Stomach (tissue), 4 donors: ENCODE measurements at regions not wholly inside any gene's neighbourhood (a gene's known extent, or its start where the extent isn't known, plus 50 kb on each side); places are given as distances from the start of the nearest gene placed in this dataset.

Experiments
- EP300 ChIP-seq: sonication (generic); formaldehyde crosslinking; IDR thresholded peaks from one replicate; pipeline ENCODE4 v1.6.1; 2017; ENCODE audit warnings: antibody characterized with exemption
- POLR2A ChIP-seq, 4 donors: fragments of 450-650 bp; IDR thresholded peaks; one replicate each; pipeline ENCODE4 v1.6.1; 2016; ENCODE audit warnings: antibody characterized with exemption in 4 of 4, control low read depth in 2 of 4, mild to moderate bottlenecking in 1 of 4, moderate library complexity in 1 of 4
- POLR2AphosphoS5 ChIP-seq, 3 donors: sonication (generic); formaldehyde crosslinking; IDR thresholded peaks; one replicate each; pipeline ENCODE4 v1.6.1; 2016; ENCODE audit warnings: antibody characterized with exemption in 3 of 3
- TF ChIP-seq, protein P1 (sequence below), 7 experiments: fragments of 450-650 bp in 4 of 7; fragments of 200-600 bp in 3 of 7; sonication (generic) in 3 of 7; IDR thresholded peaks; one replicate each; pipeline ENCODE4 v1.5.1; 2016 to 2019; ENCODE audit warnings: antibody characterized with exemption in 7 of 7, control low read depth in 2 of 7, mild to moderate bottlenecking in 1 of 7

DNA sequence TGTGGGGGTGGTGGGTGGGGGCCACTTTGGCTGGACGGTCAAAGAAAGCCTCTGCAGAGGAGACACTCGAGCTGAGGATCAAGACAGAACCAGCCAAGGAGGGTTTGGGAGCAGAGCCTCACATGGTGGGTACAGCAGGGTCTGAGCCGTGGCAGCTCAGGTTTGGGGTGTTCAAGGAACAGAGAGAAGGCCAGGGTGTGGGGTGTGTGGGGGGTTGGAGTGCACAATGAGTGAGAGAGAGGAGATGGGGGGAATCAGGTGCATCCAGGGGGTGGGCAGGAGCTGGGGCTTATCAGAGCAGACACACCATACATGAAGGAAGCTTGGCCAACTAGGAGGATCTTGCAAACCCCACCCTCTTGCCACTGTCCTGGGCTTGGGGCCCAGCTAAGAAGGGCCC lies 140.0 kb downstream of the NSG2 start:
- TF ChIP-seq POLR2A (IDR thresholded peaks at IDR 0.05) (no peak), POLR2AphosphoS5 (IDR thresholded peaks at IDR 0.05) (no peak), EP300 (no peak)
- TF ChIP-seq, protein P1, sequence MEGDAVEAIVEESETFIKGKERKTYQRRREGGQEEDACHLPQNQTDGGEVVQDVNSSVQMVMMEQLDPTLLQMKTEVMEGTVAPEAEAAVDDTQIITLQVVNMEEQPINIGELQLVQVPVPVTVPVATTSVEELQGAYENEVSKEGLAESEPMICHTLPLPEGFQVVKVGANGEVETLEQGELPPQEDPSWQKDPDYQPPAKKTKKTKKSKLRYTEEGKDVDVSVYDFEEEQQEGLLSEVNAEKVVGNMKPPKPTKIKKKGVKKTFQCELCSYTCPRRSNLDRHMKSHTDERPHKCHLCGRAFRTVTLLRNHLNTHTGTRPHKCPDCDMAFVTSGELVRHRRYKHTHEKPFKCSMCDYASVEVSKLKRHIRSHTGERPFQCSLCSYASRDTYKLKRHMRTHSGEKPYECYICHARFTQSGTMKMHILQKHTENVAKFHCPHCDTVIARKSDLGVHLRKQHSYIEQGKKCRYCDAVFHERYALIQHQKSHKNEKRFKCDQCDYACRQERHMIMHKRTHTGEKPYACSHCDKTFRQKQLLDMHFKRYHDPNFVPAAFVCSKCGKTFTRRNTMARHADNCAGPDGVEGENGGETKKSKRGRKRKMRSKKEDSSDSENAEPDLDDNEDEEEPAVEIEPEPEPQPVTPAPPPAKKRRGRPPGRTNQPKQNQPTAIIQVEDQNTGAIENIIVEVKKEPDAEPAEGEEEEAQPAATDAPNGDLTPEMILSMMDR (IDR thresholded peaks at IDR 0.05): no peak
